Skeletal muscle tissue (tissue), 3 donors: ENCODE measurements at regions not wholly inside any gene's neighbourhood (a gene's known extent, or its start where the extent isn't known, plus 50 kb on each side); places are given as distances from the start of the nearest gene placed in this dataset.
"Not testable (repeated sequence)": the region's sequence is repeated elsewhere in the genome, so short reads cannot be mapped to it uniquely, and the experiment has no call there.

Source experiments
- H3K27ac ChIP-seq: one replicate; pipeline ENCODE4 v1.7.0; 2013; ENCODE audit warnings: mild to moderate bottlenecking, low read depth, low read length, inconsistent platforms
- H3K27me3 ChIP-seq, 3 donors: one replicate each; pipeline ENCODE4 v1.7.0; 2013; ENCODE audit warnings: low read length in 3 of 3; ENCODE audit not compliant: control insufficient read depth in 3 of 3, insufficient read depth in 3 of 3
- H3K36me3 ChIP-seq, 3 donors: one replicate each; pipeline ENCODE4 v1.7.0; 2013; ENCODE audit warnings: low read length in 3 of 3; ENCODE audit not compliant: control insufficient read depth in 3 of 3, insufficient read depth in 3 of 3
- H3K4me1 ChIP-seq, 3 donors: one replicate each; pipeline ENCODE4 v1.7.0; 2013; ENCODE audit warnings: low read length in 3 of 3, mild to moderate bottlenecking in 3 of 3; ENCODE audit not compliant: control insufficient read depth in 3 of 3, insufficient read depth in 3 of 3
- H3K4me3 ChIP-seq, 3 donors: one replicate each; pipeline ENCODE4 v1.7.0; 2013; ENCODE audit warnings: low read length in 3 of 3
- H3K9ac ChIP-seq, 3 donors: one replicate each; pipeline ENCODE4 v1.7.0; 2013; ENCODE audit warnings: low read length in 3 of 3, mild to moderate bottlenecking in 3 of 3, moderate library complexity in 2 of 3, low read depth in 1 of 3
- H3K9me3 ChIP-seq, 3 donors: one replicate each; pipeline ENCODE4 v1.7.0; 2013; ENCODE audit warnings: low read length in 3 of 3; ENCODE audit not compliant: control insufficient read depth in 3 of 3
- donor health status: Osteomylitis.

DNA sequence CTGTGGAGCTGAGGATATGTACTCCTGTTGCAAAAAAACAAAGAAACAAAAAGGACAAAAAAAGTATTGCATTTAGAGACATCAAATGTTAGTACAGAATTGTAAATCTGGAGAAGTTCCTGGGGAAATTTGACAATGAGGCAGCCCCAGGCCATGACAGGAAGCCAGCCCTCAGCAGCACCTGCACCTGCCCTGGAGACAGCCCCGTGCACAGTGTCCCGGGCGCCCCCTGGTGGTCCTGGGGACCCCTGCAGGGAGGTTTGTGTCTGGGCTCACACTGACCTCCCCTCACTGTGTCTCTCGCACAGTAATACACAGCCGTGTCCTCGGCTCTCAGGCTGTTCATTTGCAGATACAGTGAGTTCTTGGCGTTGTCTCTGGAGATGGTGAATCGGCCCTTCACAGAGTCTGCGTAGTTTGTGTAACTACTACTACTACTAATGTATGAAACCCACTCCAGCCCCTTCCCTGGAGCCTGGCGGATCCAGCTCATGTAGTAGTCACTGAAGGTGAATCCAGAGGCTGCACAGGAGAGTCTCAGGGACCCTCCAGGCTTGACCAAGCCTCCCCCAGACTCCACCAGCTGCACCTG is 590.1 kb downstream of the TMEM121 start:
- H3K9me3 ChIP-seq, H3K4me1 ChIP-seq, H3K4me3 ChIP-seq, H3K9ac ChIP-seq, H3K27ac ChIP-seq, H3K36me3 ChIP-seq, H3K27me3 ChIP-seq: not testable (repeated sequence)

DNA sequence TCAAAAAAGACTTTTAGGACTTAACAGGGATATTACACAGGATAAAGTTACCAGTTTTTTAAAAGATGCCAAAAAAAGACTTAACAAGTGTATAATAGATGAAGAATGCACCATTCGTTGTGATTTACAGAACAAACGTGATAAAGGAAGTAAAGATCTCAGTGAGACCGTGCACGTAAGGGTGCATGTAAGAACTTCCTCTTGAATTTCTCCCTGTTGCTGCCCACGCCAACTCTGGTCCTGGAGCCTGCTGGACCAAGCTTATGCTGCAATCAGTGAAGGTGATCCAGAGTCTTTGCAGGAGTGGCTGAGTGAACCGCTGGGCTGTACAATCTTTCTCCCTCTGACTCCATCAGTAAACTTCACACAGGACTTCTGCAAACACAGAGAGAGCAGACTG is 593.7 kb downstream of the TMEM121 start:
- Histone ChIP-seq H3K27me3 (peaks cover 3 to 10% (median 3%) of the 10 kb centered on the region in 3 donors), H3K36me3 (no peaks in the 10 kb centered on the region), H3K27ac (no peak overlapping the region), H3K9me3 (no peaks in the 10 kb centered on the region), H3K4me3 (no peak overlapping the region), H3K4me1 (no peaks in the 10 kb centered on the region), H3K9ac (no peak overlapping the region)

DNA sequence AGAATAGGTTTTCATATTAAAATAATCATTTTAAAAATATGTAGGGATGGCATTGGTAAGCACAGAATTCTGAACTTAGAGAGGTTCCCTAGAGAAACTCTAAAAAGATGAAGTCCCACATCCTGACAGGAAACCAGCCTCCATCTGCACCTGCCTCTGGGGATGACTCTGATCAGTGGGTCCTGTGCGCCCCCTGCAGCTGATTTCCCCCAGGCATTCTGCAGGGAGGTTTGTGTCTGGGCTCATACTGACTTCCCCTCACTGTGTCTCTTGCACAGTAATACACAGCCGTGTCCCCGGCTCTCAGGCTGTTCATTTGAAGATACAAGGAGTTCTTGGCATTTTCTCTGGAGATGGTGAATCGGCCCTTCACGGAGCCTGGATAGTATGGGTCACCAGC is 602.9 kb downstream of the TMEM121 start:
- Histone ChIP-seq H3K36me3 (no peaks in the 10 kb centered on the region), H3K27ac (no peak overlapping the region), H3K4me3 (no peak overlapping the region), H3K4me1 (no peaks in the 10 kb centered on the region), H3K27me3 (peaks cover 4 to 17% (median 4%) of the 10 kb centered on the region in 3 donors), H3K9ac (no peak overlapping the region), H3K9me3 (no peaks in the 10 kb centered on the region)

DNA sequence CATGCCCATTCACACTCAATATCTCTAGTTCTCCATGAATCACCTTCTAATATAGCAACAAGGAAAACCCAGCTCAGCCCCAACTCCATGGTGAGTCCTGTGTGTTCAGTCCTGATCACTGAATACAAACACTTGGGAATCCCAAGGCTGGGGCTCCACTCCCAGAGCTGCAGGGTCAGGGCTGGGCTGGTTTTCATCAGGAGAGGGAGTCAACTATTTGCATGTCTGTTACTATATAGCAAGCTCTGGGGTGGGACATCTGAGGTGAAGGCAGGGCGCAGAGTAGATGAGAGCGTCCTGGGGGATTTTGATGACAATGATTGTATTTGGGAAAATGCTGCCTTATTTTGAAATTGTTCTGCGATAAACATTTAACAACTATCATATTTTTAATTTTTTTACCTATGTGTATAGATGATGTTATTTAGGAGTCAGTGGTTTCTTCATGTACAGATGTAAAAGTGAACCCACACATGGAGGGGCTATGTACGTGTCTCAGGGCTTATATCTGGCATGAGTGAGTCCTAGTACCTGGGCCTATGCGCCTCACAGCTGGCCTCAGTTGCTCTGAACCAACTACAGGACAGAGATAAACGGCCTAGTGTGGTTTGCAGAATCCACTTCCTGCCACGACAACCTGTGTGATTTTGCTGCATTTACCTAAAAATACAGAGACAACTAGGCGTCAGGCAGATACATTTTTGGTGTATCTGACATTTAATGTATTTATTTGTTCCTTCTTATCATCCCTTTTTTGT is 603.7 kb downstream of the TMEM121 start:
- not testable (repeated sequence) for H3K4me1 ChIP-seq, H3K4me3 ChIP-seq, H3K9me3 ChIP-seq, H3K36me3 ChIP-seq, H3K27ac ChIP-seq, H3K9ac ChIP-seq
- peaks cover 4 to 20% (median 8%) of the 10 kb centered on the region in 3 donors for H3K27me3 ChIP-seq

DNA sequence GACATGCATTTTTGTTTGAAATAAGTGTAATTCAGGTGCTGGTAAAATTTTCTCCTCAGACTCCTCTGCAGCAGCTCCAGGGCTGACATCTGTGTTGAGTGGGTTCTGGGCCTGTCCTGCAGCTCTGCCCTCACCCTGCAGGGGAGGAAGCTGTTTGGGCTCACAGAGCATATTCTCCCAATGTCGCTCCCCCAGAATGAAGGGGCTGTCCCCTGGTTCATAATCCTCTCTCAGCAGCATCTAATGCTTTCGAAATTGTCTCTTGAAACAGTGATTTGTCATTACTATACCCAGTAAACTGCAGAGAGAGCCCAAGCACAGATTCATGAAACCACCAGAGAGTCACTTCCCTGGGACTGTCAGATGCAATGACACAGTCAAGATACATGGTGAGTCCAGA is 606.7 kb downstream of the TMEM121 start:
- H3K9ac ChIP-seq, H3K27me3 ChIP-seq, H3K4me1 ChIP-seq, H3K36me3 ChIP-seq, H3K4me3 ChIP-seq, H3K27ac ChIP-seq, H3K9me3 ChIP-seq: not testable (repeated sequence)

DNA sequence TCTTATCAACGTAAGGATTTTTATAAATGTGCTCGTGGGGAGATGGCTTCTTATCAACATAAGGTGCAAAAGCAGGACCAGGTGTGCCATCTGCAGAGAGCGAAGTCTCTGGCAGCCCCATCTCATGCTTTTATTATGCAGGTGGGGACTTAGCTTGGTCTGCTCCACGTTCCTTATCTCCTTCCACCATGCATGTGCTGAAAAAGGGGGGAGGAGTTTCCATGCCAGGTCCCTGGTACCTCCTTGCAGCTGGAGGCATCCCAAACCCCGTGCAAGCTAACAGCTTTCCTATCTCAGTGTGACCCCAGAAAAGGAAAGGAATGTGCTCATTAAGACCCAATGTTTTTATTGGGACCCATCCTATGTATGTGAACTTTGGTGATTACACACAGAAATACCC is 608.5 kb downstream of the TMEM121 start:
- no peak overlapping the region for H3K27ac ChIP-seq
- H3K9ac ChIP-seq, result no peak overlapping the region
- H3K4me1 ChIP-seq, result no peaks in the 10 kb centered on the region
- no peaks in the 10 kb centered on the region for H3K36me3 ChIP-seq
- no peaks in the 10 kb centered on the region for H3K9me3 ChIP-seq
- H3K4me3 ChIP-seq, result no peak overlapping the region
- peaks cover 0 to 6% (median 4%) of the 10 kb centered on the region in 3 donors for H3K27me3 ChIP-seq

DNA sequence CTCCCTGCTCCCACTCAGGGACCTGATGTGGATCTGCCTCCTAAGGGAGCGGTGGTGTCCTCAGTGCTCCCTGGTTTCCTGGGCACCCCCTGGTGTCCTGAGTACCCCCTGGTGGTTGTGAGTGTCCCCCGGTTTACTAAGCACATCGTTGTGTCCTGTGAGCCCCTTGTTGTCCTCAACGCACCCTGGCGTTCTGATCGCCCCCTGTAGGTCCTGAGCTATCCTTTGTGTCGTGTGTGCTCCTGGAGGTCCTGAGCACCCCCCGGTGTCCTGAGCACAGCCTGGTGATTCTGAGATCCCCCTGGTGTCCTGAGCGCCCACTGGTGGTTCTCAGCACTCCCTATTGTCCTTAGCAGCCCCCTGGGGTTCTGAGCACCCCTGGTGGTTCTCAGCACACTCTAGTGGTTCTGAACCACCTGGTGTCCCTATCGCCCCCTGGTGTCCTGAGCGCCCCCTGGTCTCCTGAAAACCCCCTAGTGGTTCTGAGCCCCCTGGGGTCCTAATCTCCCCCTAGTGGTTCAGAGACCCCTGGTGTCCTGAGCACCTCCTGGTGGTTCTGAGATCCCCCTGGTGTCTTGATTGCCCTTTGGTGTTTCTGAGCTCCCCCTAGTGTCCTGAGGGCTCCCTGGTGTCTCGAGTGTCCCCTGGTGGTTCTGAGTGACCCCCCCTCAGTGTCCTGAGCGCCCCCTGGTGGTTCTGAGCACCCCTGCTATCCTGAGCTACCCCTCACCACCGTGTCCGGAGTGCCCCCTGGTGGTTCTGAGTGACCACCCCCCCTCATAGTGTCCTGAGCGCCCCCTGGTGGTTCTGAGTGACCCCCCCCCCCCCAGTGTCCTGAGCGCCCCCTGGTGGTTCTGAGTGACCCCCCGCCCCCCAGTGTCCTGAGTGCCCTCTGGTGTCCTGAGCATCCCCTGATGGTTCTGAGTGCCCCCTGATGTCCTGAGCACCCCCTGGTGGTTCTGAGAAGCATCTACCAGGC is 615.1 kb downstream of the TMEM121 start:
- no peaks in the 10 kb centered on the region for H3K4me1 ChIP-seq
- no peak overlapping the region for H3K4me3 ChIP-seq

DNA sequence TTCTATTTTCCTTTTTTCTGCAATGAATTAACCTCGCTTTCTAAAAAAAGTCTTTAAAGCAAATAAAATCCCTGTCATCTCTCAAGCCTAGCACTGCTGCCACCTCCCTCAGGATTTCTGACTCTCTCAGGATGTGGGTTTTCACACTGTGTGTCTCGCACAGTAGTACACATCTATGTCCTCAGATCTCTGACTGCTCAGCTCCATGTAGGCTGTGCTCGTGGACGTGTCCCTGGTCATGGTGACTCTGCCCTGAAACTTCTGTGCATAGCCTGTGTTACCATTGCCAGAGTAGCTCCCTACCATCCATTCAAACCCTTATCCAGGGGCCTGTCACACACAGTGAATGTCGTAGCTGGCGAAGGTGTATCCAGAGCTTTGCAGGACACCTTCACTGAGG is 619.3 kb downstream of the TMEM121 start:
- H3K4me3 ChIP-seq, H3K4me1 ChIP-seq, H3K36me3 ChIP-seq, H3K9me3 ChIP-seq, H3K27me3 ChIP-seq, H3K9ac ChIP-seq, H3K27ac ChIP-seq: not testable (repeated sequence)

More for the DNA sequence above, 615.1 kb downstream of the TMEM121 start:
- Histone ChIP-seq H3K27me3 (no peaks in the 10 kb centered on the region), H3K9me3 (no peaks in the 10 kb centered on the region), H3K9ac (no peak overlapping the region), H3K27ac (no peak overlapping the region), H3K36me3 (no peaks in the 10 kb centered on the region)

DNA sequence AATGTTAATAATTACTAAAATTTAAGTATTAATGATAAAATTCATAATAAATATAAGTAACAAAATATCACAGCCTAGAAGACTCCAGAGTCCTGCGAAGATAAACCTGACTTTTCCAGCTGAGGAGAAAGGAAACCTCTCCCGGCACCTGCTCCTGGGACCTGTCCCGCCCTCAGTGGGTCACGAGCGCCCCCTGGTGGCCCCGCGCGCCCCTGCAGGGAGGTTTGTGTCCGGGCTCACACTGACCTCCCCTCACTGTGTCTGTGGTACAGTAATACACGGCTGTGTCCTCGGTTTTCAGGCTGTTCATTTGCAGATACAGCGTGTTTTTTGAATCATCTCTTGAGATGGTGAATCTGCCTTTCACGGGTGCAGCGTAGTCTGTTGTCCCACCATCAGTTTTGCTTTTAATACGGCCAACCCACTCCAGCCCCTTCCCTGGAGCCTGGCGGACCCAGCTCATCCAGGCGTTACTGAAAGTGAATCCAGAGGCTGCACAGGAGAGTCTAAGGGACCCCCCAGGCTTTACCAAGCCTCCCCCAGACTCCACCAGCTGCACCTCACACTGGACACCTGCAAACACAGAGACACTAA is 627.1 kb downstream of the TMEM121 start:
- not testable (repeated sequence) for H3K9me3 ChIP-seq, H3K27ac ChIP-seq, H3K27me3 ChIP-seq, H3K4me3 ChIP-seq, H3K9ac ChIP-seq, H3K36me3 ChIP-seq, H3K4me1 ChIP-seq
